Activated naive CD8-positive, alpha-beta T cell treated with anti-CD3 and anti-CD28 coated beads, Interleukin-2, amount 10 ng/mL, durations not matched to agents 7 days and 5 days (primary cell): ENCODE measurements at regions not wholly inside any gene's neighbourhood (a gene's known extent, or its start where the extent isn't known, plus 50 kb on each side); places are given as distances from the start of the nearest gene placed in this dataset.

Source experiments
- ATAC-seq: fragments of 150-1000 bp; cut with Tn5 transposase; one replicate; pipeline ENCODE4 v1.10.0; 2021; ENCODE audit warnings: low read depth, moderate library complexity
- POLR2A ChIA-PET: fragments of 350-600 bp; sonication (Branson Sonifier 250); formaldehyde crosslinking; loops from one replicate; lab custom pipeline; 2021; ENCODE audit warnings: antibody characterized with exemption; lab: Charles Lee
- DNase-seq: peaks from one replicate; pipeline ENCODE4 v3.0.0; 2021
- H3K27ac Mint-ChIP-seq: one replicate; pipeline ENCODE4 v1.8.0; 2022; ENCODE audit warnings: mild to moderate bottlenecking, mixed read lengths
- H3K27me3 Mint-ChIP-seq: one replicate; pipeline ENCODE4 v1.8.0; 2022; ENCODE audit warnings: mild to moderate bottlenecking, moderate library complexity, mixed read lengths
- H3K36me3 Mint-ChIP-seq: one replicate; pipeline ENCODE4 v1.8.0; 2021; ENCODE audit warnings: mild to moderate bottlenecking, mixed read lengths
- H3K4me1 Mint-ChIP-seq: one replicate; pipeline ENCODE4 v1.8.0; 2021; ENCODE audit warnings: mixed read lengths
- H3K4me3 Mint-ChIP-seq: one replicate; pipeline ENCODE4 v1.8.0; 2022; ENCODE audit warnings: mild to moderate bottlenecking, moderate library complexity, mixed read lengths
- H3K9me3 Mint-ChIP-seq: one replicate; pipeline ENCODE4 v1.8.0; 2021; ENCODE audit warnings: mixed read lengths

DNA sequence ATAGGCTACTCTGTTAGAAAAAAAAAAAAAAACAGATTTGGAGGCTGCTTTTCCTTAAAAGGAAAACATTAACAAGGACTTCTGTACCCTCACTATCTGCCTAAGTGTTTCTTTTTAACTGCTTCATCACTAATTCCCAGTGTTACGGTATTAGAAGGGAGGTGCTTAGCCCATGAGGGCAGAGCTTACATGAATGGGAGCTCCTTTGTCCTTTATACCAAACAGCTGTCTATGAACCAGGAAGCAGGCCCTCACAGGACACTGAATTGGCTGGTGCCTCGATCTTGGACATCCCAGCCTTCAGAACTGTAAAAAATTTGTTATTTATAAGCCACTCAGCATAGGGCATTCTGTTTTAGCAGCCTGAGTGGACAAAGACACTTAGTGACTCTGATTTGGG is 215.6 kb upstream of the NRSN1 start:
- no peaks in the 10 kb centered on the region for H3K27me3 Mint-ChIP-seq
- H3K9me3 Mint-ChIP-seq = no peaks in the 10 kb centered on the region
- no peak overlapping the region for H3K4me3 Mint-ChIP-seq
- ATAC-seq (no peak), DNase-seq (no peak)
- POLR2A ChIA-PET = no interaction called here
- H3K36me3 Mint-ChIP-seq = no peaks in the 10 kb centered on the region
- no peaks in the 10 kb centered on the region for H3K4me1 Mint-ChIP-seq
- no peak overlapping the region for H3K27ac Mint-ChIP-seq

DNA sequence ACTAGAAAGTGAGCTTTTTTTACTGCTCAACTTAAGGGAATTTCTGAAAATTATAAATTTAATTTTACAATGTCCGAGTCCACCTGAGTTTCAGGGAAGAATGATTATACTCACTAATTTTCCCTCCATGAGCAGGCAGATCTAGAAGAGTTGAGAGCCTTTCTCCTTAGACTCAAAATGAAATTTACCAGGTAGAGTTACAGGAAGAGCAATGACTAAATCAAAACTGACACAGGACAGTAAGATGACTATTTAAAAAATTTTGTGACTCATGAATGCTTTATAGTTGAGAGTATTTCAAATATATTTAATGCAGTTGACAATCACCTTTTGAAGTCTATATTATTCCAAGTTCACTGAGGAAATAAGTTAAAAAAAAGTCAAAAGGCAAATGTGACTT is 198.1 kb upstream of the NRSN1 start:
- Mint-ChIP-seq H3K9me3 (no peaks in the 10 kb centered on the region), H3K27me3 (no peaks in the 10 kb centered on the region), H3K36me3 (no peaks in the 10 kb centered on the region), H3K4me1 (no peaks in the 10 kb centered on the region), H3K4me3 (no peak overlapping the region), H3K27ac (no peak overlapping the region)
- DNase-seq (no peak), ATAC-seq (no peak)
- POLR2A ChIA-PET = no interaction called here

DNA sequence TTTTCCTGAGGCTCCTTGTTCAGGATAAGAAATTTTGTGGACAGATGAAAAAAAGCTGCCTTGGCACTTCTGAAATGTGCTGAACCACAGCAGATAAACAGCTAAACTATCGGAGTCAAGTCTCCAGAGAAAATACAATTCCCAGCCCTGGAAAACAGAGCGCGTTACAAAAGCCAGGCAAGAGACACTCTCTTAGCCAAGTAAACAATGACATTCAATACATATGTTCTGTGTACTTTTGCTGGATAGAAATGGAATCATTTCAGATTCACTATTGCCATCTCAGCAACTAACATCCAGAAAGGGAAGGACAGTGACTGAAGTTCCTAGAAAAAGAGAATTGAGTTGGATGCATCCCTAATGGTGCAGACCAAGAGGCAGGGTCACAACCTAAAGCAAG is 196.8 kb upstream of the NRSN1 start:
- H3K27me3 Mint-ChIP-seq = no peaks in the 10 kb centered on the region
- no peaks in the 10 kb centered on the region for H3K9me3 Mint-ChIP-seq
- DNase-seq = no peak
- no peak overlapping the region for H3K27ac Mint-ChIP-seq
- POLR2A ChIA-PET = no interaction called here
- no peaks in the 10 kb centered on the region for H3K4me1 Mint-ChIP-seq
- no peak overlapping the region for H3K4me3 Mint-ChIP-seq
- no peaks in the 10 kb centered on the region for H3K36me3 Mint-ChIP-seq
- no peak for ATAC-seq

- Mint-ChIP-seq H3K27ac (no peak overlapping the region), H3K36me3 (no peaks in the 10 kb centered on the region), H3K9me3 (no peaks in the 10 kb centered on the region), H3K4me1 (no peaks in the 10 kb centered on the region), H3K4me3 (no peak overlapping the region), H3K27me3 (no peaks in the 10 kb centered on the region)
- DNase-seq (no peak), ATAC-seq (no peak)
- POLR2A ChIA-PET = no interaction called here
Observed at GRCh38 chr6:23940466-23940865, 185.5 kb upstream of the NRSN1 start.

DNA sequence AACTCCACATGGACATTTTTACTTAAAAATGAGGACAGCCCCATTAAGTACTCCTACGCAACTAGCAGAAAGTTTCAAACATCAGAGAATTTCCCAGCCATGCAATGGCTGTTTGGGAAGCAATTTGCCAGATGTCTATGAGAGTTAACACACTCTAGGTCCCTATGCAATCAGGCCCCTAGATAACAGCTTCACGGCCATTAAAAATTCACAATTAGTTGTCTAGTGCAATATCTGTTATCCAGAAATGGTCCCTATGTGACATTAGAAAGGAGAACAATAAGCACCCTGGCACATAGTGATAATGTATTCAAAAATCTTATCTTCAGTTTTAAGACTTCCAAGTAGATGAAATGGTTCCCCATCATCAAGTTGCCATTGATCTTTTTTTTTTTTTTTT is 174.3 kb upstream of the NRSN1 start:
- no peaks in the 10 kb centered on the region for H3K4me1 Mint-ChIP-seq
- POLR2A ChIA-PET = no interaction called here

DNA sequence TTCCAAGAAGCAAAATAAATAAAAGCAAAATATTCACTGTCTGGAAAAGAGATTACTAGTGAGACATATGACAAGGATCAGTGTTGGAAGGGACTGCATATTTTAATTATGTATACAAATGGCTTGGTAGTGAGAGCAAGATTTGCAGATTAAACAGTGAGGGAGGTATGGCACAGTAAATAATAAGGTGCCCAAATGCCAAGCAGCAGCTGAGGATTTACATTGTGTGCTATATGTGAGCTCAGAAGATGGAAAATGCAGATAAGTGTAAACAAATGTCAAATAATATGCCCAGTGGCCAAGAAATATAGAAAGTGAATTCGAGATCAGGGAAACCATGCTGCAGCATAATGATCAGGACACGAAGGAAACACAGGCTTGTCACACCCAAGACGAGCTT is 173.8 kb upstream of the NRSN1 start:
- H3K27ac Mint-ChIP-seq = no peak overlapping the region
- POLR2A ChIA-PET = no interaction called here

More for the DNA sequence above, 174.3 kb upstream of the NRSN1 start:
- Mint-ChIP-seq H3K4me3 (no peak overlapping the region), H3K27ac (no peak overlapping the region), H3K36me3 (no peaks in the 10 kb centered on the region), H3K9me3 (no peaks in the 10 kb centered on the region), H3K27me3 (no peaks in the 10 kb centered on the region)
- no peak for ATAC-seq
- no peak for DNase-seq

DNA sequence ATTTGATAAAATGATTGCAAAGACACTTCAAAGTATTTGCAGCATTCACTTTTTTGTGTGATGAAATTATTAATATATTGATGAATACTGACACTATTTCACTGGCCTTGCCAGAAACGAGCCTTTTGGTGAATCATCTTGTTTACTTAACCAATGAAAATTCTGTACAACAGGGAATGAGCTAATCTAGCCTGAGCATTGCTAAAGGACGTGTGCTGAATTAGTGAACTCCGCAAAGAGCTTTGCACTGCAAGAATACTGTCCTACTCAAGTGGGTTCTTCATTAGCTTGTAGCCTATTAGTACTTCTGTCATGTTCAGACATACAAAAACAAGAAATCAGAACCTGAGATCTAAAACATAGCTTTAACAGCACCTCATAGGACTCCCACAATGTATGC is 172.0 kb upstream of the NRSN1 start:
- ATAC-seq (no peak), DNase-seq (no peak)
- Mint-ChIP-seq H3K4me1 (no peaks in the 10 kb centered on the region), H3K4me3 (no peak overlapping the region), H3K9me3 (no peaks in the 10 kb centered on the region), H3K27ac (no peak overlapping the region), H3K27me3 (no peaks in the 10 kb centered on the region), H3K36me3 (no peaks in the 10 kb centered on the region)
- POLR2A ChIA-PET = no interaction called here

More for the DNA sequence above, 173.8 kb upstream of the NRSN1 start:
- no peak for ATAC-seq
- Mint-ChIP-seq H3K4me3 (no peak overlapping the region), H3K4me1 (no peaks in the 10 kb centered on the region), H3K27me3 (no peaks in the 10 kb centered on the region), H3K36me3 (no peaks in the 10 kb centered on the region), H3K9me3 (no peaks in the 10 kb centered on the region)
- no peak for DNase-seq

DNA sequence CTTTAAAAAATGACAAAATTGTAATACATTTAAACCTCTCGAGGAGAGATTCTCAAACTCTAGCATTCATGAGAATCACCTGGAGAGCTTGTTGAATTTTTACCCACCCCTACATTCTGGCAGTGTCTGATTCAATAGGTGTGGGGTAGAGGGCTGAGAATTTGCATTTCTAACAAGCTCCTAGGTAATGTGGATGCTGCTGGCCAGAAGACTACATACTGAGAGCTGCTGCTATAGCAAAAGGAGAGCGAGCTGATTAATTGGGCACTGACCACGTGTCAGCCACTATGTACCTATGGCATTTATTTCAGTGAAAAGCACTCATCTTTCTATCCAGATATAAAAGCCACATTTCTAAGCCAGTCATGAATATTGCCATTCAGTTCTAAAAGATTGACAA is 169.0 kb upstream of the NRSN1 start:
- no peaks in the 10 kb centered on the region for H3K27me3 Mint-ChIP-seq
- no peak overlapping the region for H3K27ac Mint-ChIP-seq
- POLR2A ChIA-PET = no interaction called here
- no peaks in the 10 kb centered on the region for H3K4me1 Mint-ChIP-seq
- no peaks in the 10 kb centered on the region for H3K9me3 Mint-ChIP-seq
- no peak for DNase-seq
- no peaks in the 10 kb centered on the region for H3K36me3 Mint-ChIP-seq
- H3K4me3 Mint-ChIP-seq = no peak overlapping the region
- ATAC-seq = no peak

- ATAC-seq (no peak), DNase-seq (no peak)
- H3K27me3 Mint-ChIP-seq = no peaks in the 10 kb centered on the region
- H3K4me1 Mint-ChIP-seq = no peaks in the 10 kb centered on the region
- POLR2A ChIA-PET = no interaction called here
- H3K36me3 Mint-ChIP-seq = no peaks in the 10 kb centered on the region
- peaks cover 2% of the 10 kb centered on the region for H3K9me3 Mint-ChIP-seq
- no peak overlapping the region for H3K4me3 Mint-ChIP-seq
- no peak overlapping the region for H3K27ac Mint-ChIP-seq
Observed at GRCh38 chr6:23964865-23965264, 161.2 kb upstream of the NRSN1 start.

DNA sequence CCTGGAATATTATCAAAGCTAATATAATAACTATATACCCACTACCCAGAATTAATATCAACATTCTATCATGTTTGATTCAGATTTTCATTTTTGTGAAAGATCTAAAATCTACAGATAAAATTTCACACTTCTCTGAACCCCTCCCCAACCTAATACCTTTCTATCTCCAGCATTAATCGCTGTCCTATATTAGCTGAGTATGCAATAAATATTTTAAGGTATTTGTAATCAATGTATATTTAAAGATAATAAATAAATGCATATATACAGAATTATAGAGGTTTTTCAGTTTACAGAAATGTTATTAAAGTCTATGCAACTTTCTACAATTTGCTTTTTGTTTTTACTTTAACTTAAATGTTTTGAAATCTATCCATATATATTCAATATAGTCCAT is 156.7 kb upstream of the NRSN1 start:
- Mint-ChIP-seq H3K4me1 (no peaks in the 10 kb centered on the region), H3K4me3 (no peak overlapping the region), H3K27me3 (no peaks in the 10 kb centered on the region), H3K36me3 (no peaks in the 10 kb centered on the region), H3K27ac (no peak overlapping the region), H3K9me3 (peaks cover 2% of the 10 kb centered on the region)
- DNase-seq = no peak
- POLR2A ChIA-PET = no interaction called here
- ATAC-seq = no peak

GRCh38 chr6:23977706-23978105 is 148.3 kb upstream of the NRSN1 start:
- Mint-ChIP-seq H3K4me1 (no peaks in the 10 kb centered on the region), H3K4me3 (no peak overlapping the region)
- POLR2A ChIA-PET = no interaction called here

DNA sequence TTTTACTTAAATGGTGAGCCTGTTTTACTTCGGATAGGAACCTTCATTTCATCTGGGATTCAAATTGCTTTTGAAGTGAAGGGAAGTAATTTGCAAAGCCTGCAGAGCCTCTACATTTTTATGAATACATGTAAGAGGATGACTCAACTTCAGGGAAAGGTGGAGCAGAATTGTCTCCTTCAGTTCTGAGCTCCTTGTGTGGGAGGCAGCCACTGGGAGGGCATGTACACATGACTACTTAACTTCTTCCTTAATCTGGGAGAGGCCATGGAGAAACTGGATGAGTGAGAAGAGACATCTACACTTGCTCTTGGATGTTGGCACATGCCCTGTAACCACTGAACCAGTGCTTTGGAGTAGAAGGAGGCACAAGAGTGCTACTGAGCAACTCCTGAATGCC is 145.1 kb upstream of the NRSN1 start:
- no peaks in the 10 kb centered on the region for H3K4me1 Mint-ChIP-seq
- DNase-seq = no peak
- H3K36me3 Mint-ChIP-seq = no peaks in the 10 kb centered on the region
- H3K4me3 Mint-ChIP-seq = no peak overlapping the region
- no peaks in the 10 kb centered on the region for H3K27me3 Mint-ChIP-seq
- no peaks in the 10 kb centered on the region for H3K9me3 Mint-ChIP-seq
- POLR2A ChIA-PET = no interaction called here
- no peak overlapping the region for H3K27ac Mint-ChIP-seq
- no peak for ATAC-seq

More at GRCh38 chr6:23977706-23978105, 148.3 kb upstream of the NRSN1 start:
- no peaks in the 10 kb centered on the region for H3K36me3 Mint-ChIP-seq
- no peaks in the 10 kb centered on the region for H3K9me3 Mint-ChIP-seq
- no peak for DNase-seq
- no peak for ATAC-seq
- no peaks in the 10 kb centered on the region for H3K27me3 Mint-ChIP-seq
- no peak overlapping the region for H3K27ac Mint-ChIP-seq

GRCh38 chr6:23981923-23982322 is 144.1 kb upstream of the NRSN1 start:
- ATAC-seq (no peak), DNase-seq (no peak)
- Mint-ChIP-seq H3K9me3 (no peaks in the 10 kb centered on the region), H3K4me1 (no peaks in the 10 kb centered on the region), H3K27me3 (no peaks in the 10 kb centered on the region), H3K36me3 (no peaks in the 10 kb centered on the region), H3K27ac (no peak overlapping the region), H3K4me3 (no peak overlapping the region)
- POLR2A ChIA-PET = no interaction called here

DNA sequence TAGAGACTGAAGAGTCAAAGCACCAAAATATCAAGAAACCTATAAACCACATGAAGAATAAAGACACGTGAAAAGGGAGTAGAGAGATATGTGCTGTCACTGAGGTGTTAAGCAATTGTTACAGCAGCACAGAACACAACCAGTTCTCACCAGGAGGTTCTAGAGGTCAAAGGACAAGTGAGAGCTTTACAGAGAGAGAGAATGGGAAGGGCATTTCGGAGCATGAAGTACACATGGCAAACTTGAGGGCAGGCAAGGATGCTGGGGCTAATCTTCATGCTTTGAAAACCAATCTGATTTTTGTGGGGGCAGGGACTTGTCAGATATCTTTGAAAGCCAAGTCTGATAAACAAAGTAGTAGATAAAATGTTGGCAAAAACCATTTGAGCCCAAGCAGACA is 142.3 kb upstream of the NRSN1 start:
- POLR2A ChIA-PET = no interaction called here
- ATAC-seq (no peak), DNase-seq (no peak)
- H3K9me3 Mint-ChIP-seq = no peaks in the 10 kb centered on the region
- no peaks in the 10 kb centered on the region for H3K4me1 Mint-ChIP-seq
- H3K27me3 Mint-ChIP-seq = no peaks in the 10 kb centered on the region
- H3K4me3 Mint-ChIP-seq = no peak overlapping the region
- H3K36me3 Mint-ChIP-seq = no peaks in the 10 kb centered on the region
- H3K27ac Mint-ChIP-seq = no peak overlapping the region

GRCh38 chr6:23985015-23985414 is 141.0 kb upstream of the NRSN1 start:
- H3K9me3 Mint-ChIP-seq = no peaks in the 10 kb centered on the region
- POLR2A ChIA-PET = no interaction called here
- H3K27ac Mint-ChIP-seq = no peak overlapping the region
- ATAC-seq (no peak), DNase-seq (no peak)
- H3K4me3 Mint-ChIP-seq = no peak overlapping the region
- H3K36me3 Mint-ChIP-seq = no peaks in the 10 kb centered on the region
- H3K27me3 Mint-ChIP-seq = no peaks in the 10 kb centered on the region
- no peaks in the 10 kb centered on the region for H3K4me1 Mint-ChIP-seq
